GM12878 (cell line): ENCODE measurements at regions not wholly inside any gene's neighbourhood (a gene's known extent, or its start where the extent isn't known, plus 50 kb on each side); places are given as distances from the start of the nearest gene placed in this dataset.

Experiments
- ATAC-seq: fragments of 200-7000 bp; cut with Tn5 transposase; 3 replicates; pipeline ENCODE4 v1.9.1; 2020; ENCODE audit warnings: mild to moderate bottlenecking, moderate library complexity
- BruUV-seq: library from RNA; stranded (reverse); fragments of 400-500 nt; replicated peaks from 2 replicates; lab custom pipeline; 2021; lab: Mats Ljungman, UMichigan
- CTCF ChIA-PET: fragments of 300-600 bp; sonication (Branson Sonifier 250); formaldehyde crosslinking; extraction: SDS; loops from one replicate; lab custom pipeline; 2021; ENCODE audit warnings: inconsistent platforms; lab: Yijun Ruan, JAX
- POLR2A ChIA-PET: fragments of 350-600 bp; formaldehyde crosslinking; extraction: SDS; loops from one replicate; lab custom pipeline; 2021; ENCODE audit warnings: inconsistent platforms; lab: Charles Lee
- RAD21 ChIA-PET: fragments of 300-600 bp; sonication (Branson Sonifier 250); formaldehyde crosslinking; loops from one replicate; lab custom pipeline; 2023; ENCODE audit warnings: antibody characterized with exemption; ENCODE audit not compliant: unreplicated experiment; lab: Charles Lee
- SMC1A ChIA-PET: fragments of 300-600 bp; sonication (Branson Sonifier 250); formaldehyde crosslinking; loops from one replicate; lab custom pipeline; 2023; ENCODE audit not compliant: unreplicated experiment, uncharacterized antibody; lab: Charles Lee
- DNase-seq: peaks from one replicate; pipeline ENCODE4 v3.0.0-alpha.2; 2011; ENCODE audit warnings: low read depth, low spot score
- FAIRE-seq: peaks from 3 replicates; lab custom pipeline; 2011; peaks lifted over from hg19 to GRCh38; lab: Jason Lieb, UNC
- H2AFZ ChIP-seq: 2 replicates; pipeline ENCODE4 v1.6.0; 2011; ENCODE audit warnings: low read depth, low read length, control low read depth; ENCODE audit not compliant: control insufficient read depth
- H3K27ac ChIP-seq: 2 replicates; pipeline ENCODE4 v1.5.1; 2011; ENCODE audit warnings: control low read depth; ENCODE audit not compliant: control insufficient read depth, insufficient read depth
- H3K27me3 ChIP-seq, 2 experiments: replicated peaks in 1 of 2; 2 replicates each; pipeline versions ENCODE4 v1.6.0 to v1.6.1; 2011; ENCODE audit warnings: low read length in 1 of 2; ENCODE audit not compliant: control insufficient read depth in 2 of 2, insufficient read depth in 2 of 2
- H3K36me3 ChIP-seq, 2 experiments: 2 replicates each; pipeline ENCODE4 v1.5.1; 2011; ENCODE audit warnings: low read length in 1 of 2; ENCODE audit not compliant: control insufficient read depth in 2 of 2, insufficient read depth in 2 of 2
- H3K4me1 ChIP-seq: 2 replicates; pipeline ENCODE4 v1.6.1; 2011; ENCODE audit warnings: mild to moderate bottlenecking, low read length, moderate library complexity, mixed read lengths; ENCODE audit not compliant: control insufficient read depth, insufficient read depth
- H3K4me2 ChIP-seq: 2 replicates; pipeline ENCODE4 v1.6.0; 2011; ENCODE audit warnings: control low read depth; ENCODE audit not compliant: control insufficient read depth, insufficient read depth
- H3K4me3 ChIP-seq: fragments of 200-600 bp; sonication (generic); 2 replicates; pipeline ENCODE4 v1.5.1; 2016
- H3K79me2 ChIP-seq: 2 replicates; pipeline ENCODE4 v1.6.0; 2011; ENCODE audit warnings: low read length; ENCODE audit not compliant: control insufficient read depth, insufficient read depth
- H3K9ac ChIP-seq: 2 replicates; pipeline ENCODE4 v1.8.0; 2011; ENCODE audit warnings: low read length, control low read depth, mixed read lengths; ENCODE audit not compliant: control insufficient read depth, insufficient read depth
- H3K9me3 ChIP-seq: replicated peaks from 3 replicates; pipeline ENCODE4 v1.5.1; 2011; ENCODE audit warnings: mild to moderate bottlenecking, low read length; ENCODE audit not compliant: control insufficient read depth, insufficient read depth
- H4K20me1 ChIP-seq: 2 replicates; pipeline ENCODE4 v1.6.0; 2011; ENCODE audit not compliant: control insufficient read depth, insufficient read depth
- BCL3 ChIP-seq: IDR thresholded peaks from 2 replicates; pipeline ENCODE4 v1.6.1; 2011; ENCODE audit warnings: borderline replicate concordance, low read depth, mild to moderate bottlenecking, moderate library complexity, low read length; ENCODE audit not compliant: insufficient read depth, poor library complexity, severe bottlenecking
- CREM ChIP-seq: IDR thresholded peaks from 2 replicates; pipeline ENCODE4 v1.6.1; 2014; ENCODE audit warnings: antibody characterized with exemption, low read depth
- ETV6 ChIP-seq, 2 experiments: fragments of 450-650 bp in 1 of 2; IDR thresholded peaks in 1 of 2; conservative IDR thresholded peaks in 1 of 2; 2 replicates each; pipeline ENCODE4 v1.6.1; 2014; ENCODE audit warnings: antibody characterized with exemption in 1 of 2, borderline replicate concordance in 1 of 2, low read depth in 1 of 2, mild to moderate bottlenecking in 1 of 2, moderate library complexity in 1 of 2
- MYC ChIP-seq: IDR thresholded peaks from 2 replicates; pipeline ENCODE4 v1.6.1; 2011; ENCODE audit warnings: mild to moderate bottlenecking, low read length, moderate library complexity, inconsistent platforms; ENCODE audit not compliant: insufficient read depth, insufficient replicate concordance, insufficient read length, severe bottlenecking
- NR2F1 ChIP-seq: fragments of 450-650 bp; conservative IDR thresholded peaks from 2 replicates; pipeline ENCODE4 v1.6.1; 2017; ENCODE audit warnings: mild to moderate bottlenecking
- POU2F2 ChIP-seq: IDR thresholded peaks from 3 replicates; pipeline ENCODE4 v1.6.1; 2011; ENCODE audit warnings: low read depth, mild to moderate bottlenecking, low read length, borderline replicate concordance
- REST ChIP-seq: IDR thresholded peaks from 2 replicates; pipeline ENCODE4 v1.6.1; 2012; ENCODE audit warnings: mild to moderate bottlenecking, low read depth, low read length
- RUNX3 ChIP-seq: IDR thresholded peaks from 2 replicates; pipeline ENCODE4 v1.6.1; 2012; ENCODE audit warnings: low read length, inconsistent platforms
- SMARCA5 ChIP-seq: fragments of 450-650 bp; IDR thresholded peaks from 2 replicates; pipeline ENCODE4 v1.6.1; 2017; ENCODE audit warnings: mild to moderate bottlenecking
- SPI1 ChIP-seq: IDR thresholded peaks from 2 replicates; pipeline ENCODE4 v1.6.1; 2011; ENCODE audit warnings: low read depth, mild to moderate bottlenecking, low read length, moderate library complexity, borderline replicate concordance; ENCODE audit not compliant: insufficient read depth
- SRF ChIP-seq, 2 experiments: IDR thresholded peaks; 2 replicates each; pipeline ENCODE4 v1.6.1; 2011; ENCODE audit warnings: low read depth in 2 of 2, low read length in 2 of 2, mild to moderate bottlenecking in 1 of 2, moderate library complexity in 1 of 2
- WGBS: methylation state at CpG from one replicate; pipeline ENCODE4 v1.1.6; 2016; ENCODE audit warnings: low lambda C conversion rate; ENCODE audit not compliant: insufficient replicate concordance, insufficient coverage; ENCODE audit errors: missing lambda C conversion rate; 5-methylcytosine and 5-hydroxymethylcytosine counted together
- in situ Hi-C: fragments of 300-500 bp; cut with MboI; formaldehyde crosslinking; loops from 9 replicates; pipeline ENCODE4 v1.14.3; 2018; ENCODE audit warnings: mixed read lengths
- intact Hi-C: fragments of 100-400 bp; cut with micrococcal nuclease; formaldehyde crosslinking; loops from one replicate; pipeline ENCODE4 v1.14.2; 2022; ENCODE audit not compliant: unreplicated experiment

GRCh38 chr5:54673523-54674225, 156.1 kb downstream of the SNX18 start:
- no peaks in the 10 kb centered on the region for H3K27me3 ChIP-seq
- in situ Hi-C loops: no loop called here
- no peak overlapping the region for H3K27ac ChIP-seq
- ChIA-PET CTCF (no interaction called here), RAD21 (no interaction called here), POLR2A (no interaction called here), SMC1A (no interaction called here)
- H3K9ac ChIP-seq: no peak overlapping the region
- ATAC-seq: no peak
- H3K4me3 ChIP-seq: no peak overlapping the region
- peaks cover 7% of the 10 kb centered on the region for H3K9me3 ChIP-seq
- H2AFZ ChIP-seq: no peak overlapping the region
- H3K4me1 ChIP-seq: peaks cover 10% of the 10 kb centered on the region; the same call in 1 of the 2 replicates
- BruUV-seq: no TSS peak
- H4K20me1 ChIP-seq: no peaks in the 10 kb centered on the region
- 48% methylated on average over 4 of the region's 4 CpGs for WGBS
- no peaks in the 10 kb centered on the region for H3K79me2 ChIP-seq
- TF ChIP-seq SMARCA5 (no peak), BCL3 (no peak), NR2F1 (0 out of 2 replicates have a peak, but pooled peaks have one; percentile 24), REST (no peak), CREM (0 out of 2 replicates have a peak, but pooled peaks have one; percentile 27), POU2F2 (peak; percentile 51; the same call in 1 of the 3 replicates), RUNX3 (0 out of 2 replicates have a peak, but pooled peaks have one; percentile 25), SPI1 (peak; percentile 52; the same call in 1 of the 2 replicates), ETV6 (conservative IDR thresholded peaks at IDR 0.05 in 1 of 2, IDR thresholded peaks at IDR 0.05 in 1 of 2; ENCODE audit: borderline replicate concordance in 1 of 2, low read depth in 1 of 2) (peak in 1 of 2 experiments; percentile 57; a peak in 2 of 4 replicates), SRF (IDR thresholded peaks at IDR 0.05; ENCODE audit: low read depth in 2 of 2, low read length in 2 of 2) (no peak), MYC (no peak)
- intact Hi-C loops: no loop called here
- peak; percentile 35 for FAIRE-seq
- DNase-seq: peak; percentile 7
- no peak overlapping the region for H3K4me2 ChIP-seq
- H3K36me3 ChIP-seq: no peaks in the 10 kb centered on the region
